ENCODE measurements at regions not wholly inside any gene's neighbourhood (a gene's known extent, or its start where the extent isn't known, plus 50 kb on each side); places are given as distances from the start of the nearest gene placed in this dataset.

- DNase-seq (ENCODE audit: low read depth in 2 of 2): no peak
- no peak overlapping the region for H3K27ac ChIP-seq (ENCODE audit: insufficient read depth, low read length)
- H4K20me1 ChIP-seq (ENCODE audit: control insufficient read depth, extremely low read depth, insufficient read depth, low read length): no peaks in the 10 kb centered on the region
Observed at GRCh38 chr5:133864711-133865110, 103.7 kb downstream of the C5orf15 start.

GRCh38 chr5:133863857-133864585, 104.4 kb downstream of the C5orf15 start:
- no peak for DNase-seq (ENCODE audit: low read depth in 2 of 2)
- no peak overlapping the region for H3K4me2 ChIP-seq (ENCODE audit: extremely low read depth, insufficient read depth, low read length)
- H3K9ac ChIP-seq (ENCODE audit: insufficient read depth, low read length): no peak overlapping the region
- H3K36me3 ChIP-seq (ENCODE audit: control insufficient read depth, insufficient read depth, low read length): no peaks in the 10 kb centered on the region
- H3K27me3 ChIP-seq (ENCODE audit: control insufficient read depth, insufficient read depth, low read length): no peaks in the 10 kb centered on the region
- TF ChIP-seq CTCF (conservative IDR thresholded peaks at IDR 0.05 in 1 of 2, IDR thresholded peaks at IDR 0.05 in 1 of 2; ENCODE audit: low read depth in 1 of 2, low read length in 2 of 2) (no peak), EZH2 (IDR thresholded peaks at IDR 0.05; ENCODE audit: low read length, missing control alignments) (no peak)
- no peaks in the 10 kb centered on the region for H3K9me3 ChIP-seq (ENCODE audit: control insufficient read depth, insufficient read depth, low read depth, low read length)
- H3K79me2 ChIP-seq (ENCODE audit: control insufficient read depth, insufficient read depth, low read length): no peaks in the 10 kb centered on the region
- no peaks in the 10 kb centered on the region for H3K4me1 ChIP-seq (ENCODE audit: control insufficient read depth, extremely low read depth, insufficient read depth, low read length)
- H3K4me3 ChIP-seq (replicated peaks in 1 of 4; ENCODE audit: control extremely low read depth in 1 of 4, insufficient read depth in 1 of 4, low read depth in 3 of 4, low read length in 4 of 4): no peak overlapping the region
- H2AFZ ChIP-seq (ENCODE audit: low read length): no peak overlapping the region
- H4K20me1 ChIP-seq (ENCODE audit: control insufficient read depth, extremely low read depth, insufficient read depth, low read length): no peaks in the 10 kb centered on the region
- no peak overlapping the region for H3K27ac ChIP-seq (ENCODE audit: insufficient read depth, low read length)

More at GRCh38 chr5:133864711-133865110, 103.7 kb downstream of the C5orf15 start:
- Histone ChIP-seq H2AFZ (ENCODE audit: low read length) (no peak overlapping the region), H3K36me3 (ENCODE audit: control insufficient read depth, insufficient read depth, low read length) (no peaks in the 10 kb centered on the region), H3K4me2 (ENCODE audit: extremely low read depth, insufficient read depth, low read length) (no peak overlapping the region), H3K9ac (ENCODE audit: insufficient read depth, low read length) (no peak overlapping the region), H3K4me1 (ENCODE audit: control insufficient read depth, extremely low read depth, insufficient read depth, low read length) (no peaks in the 10 kb centered on the region), H3K79me2 (ENCODE audit: control insufficient read depth, insufficient read depth, low read length) (no peaks in the 10 kb centered on the region), H3K27me3 (ENCODE audit: control insufficient read depth, insufficient read depth, low read length) (no peaks in the 10 kb centered on the region), H3K9me3 (ENCODE audit: control insufficient read depth, insufficient read depth, low read depth, low read length) (no peaks in the 10 kb centered on the region), H3K4me3 (replicated peaks in 1 of 4; ENCODE audit: control extremely low read depth in 1 of 4, insufficient read depth in 1 of 4, low read depth in 3 of 4, low read length in 4 of 4) (no peak overlapping the region)
- TF ChIP-seq EZH2 (IDR thresholded peaks at IDR 0.05; ENCODE audit: low read length, missing control alignments) (no peak), CTCF (conservative IDR thresholded peaks at IDR 0.05 in 1 of 2, IDR thresholded peaks at IDR 0.05 in 1 of 2; ENCODE audit: low read depth in 1 of 2, low read length in 2 of 2) (no peak)

GRCh38 chr5:133861161-133861737, 107.2 kb downstream of the C5orf15 start:
- Histone ChIP-seq H3K4me2 (ENCODE audit: extremely low read depth, insufficient read depth, low read length) (no peak overlapping the region), H3K27me3 (ENCODE audit: control insufficient read depth, insufficient read depth, low read length) (no peaks in the 10 kb centered on the region), H3K36me3 (ENCODE audit: control insufficient read depth, insufficient read depth, low read length) (no peaks in the 10 kb centered on the region), H3K4me3 (replicated peaks in 1 of 4; ENCODE audit: control extremely low read depth in 1 of 4, insufficient read depth in 1 of 4, low read depth in 3 of 4, low read length in 4 of 4) (no peak overlapping the region), H3K79me2 (ENCODE audit: control insufficient read depth, insufficient read depth, low read length) (no peaks in the 10 kb centered on the region), H3K27ac (ENCODE audit: insufficient read depth, low read length) (no peak overlapping the region), H3K4me1 (ENCODE audit: control insufficient read depth, extremely low read depth, insufficient read depth, low read length) (no peaks in the 10 kb centered on the region), H2AFZ (ENCODE audit: low read length) (no peak overlapping the region), H3K9ac (ENCODE audit: insufficient read depth, low read length) (no peak overlapping the region), H4K20me1 (ENCODE audit: control insufficient read depth, extremely low read depth, insufficient read depth, low read length) (no peaks in the 10 kb centered on the region), H3K9me3 (ENCODE audit: control insufficient read depth, insufficient read depth, low read depth, low read length) (no peaks in the 10 kb centered on the region)
- no peak for DNase-seq (ENCODE audit: low read depth in 2 of 2)
- no peak for TF ChIP-seq EZH2 (IDR thresholded peaks at IDR 0.05; ENCODE audit: low read length, missing control alignments)
- TF ChIP-seq CTCF (conservative IDR thresholded peaks at IDR 0.05 in 1 of 2, IDR thresholded peaks at IDR 0.05 in 1 of 2; ENCODE audit: low read depth in 1 of 2, low read length in 2 of 2): no peak

Measured in fibroblast of lung (primary cell).